HCT116 (cell line): ENCODE measurements at regions not wholly inside any gene's neighbourhood (a gene's known extent, or its start where the extent isn't known, plus 50 kb on each side); places are given as distances from the start of the nearest gene placed in this dataset.

Source experiments
- ATAC-seq: fragments of 200-7000 bp; cut with Tn5 transposase; 2 replicates; pipeline ENCODE4 v1.9.1; 2020; ENCODE audit warnings: mild to moderate bottlenecking, moderate library complexity
- BruUV-seq: library from RNA; stranded (reverse); fragments of 400-500 nt; replicated peaks from 2 replicates; lab custom pipeline; 2021; lab: Mats Ljungman, UMichigan
- CTCF ChIA-PET: fragments of 300-600 bp; sonication (Branson Sonifier 250); formaldehyde crosslinking; loops from one replicate; lab custom pipeline; 2021; ENCODE audit warnings: antibody characterized with exemption; lab: Charles Lee
- POLR2A ChIA-PET: fragments of 300-600, 350-600 bp; sonication (Branson Sonifier 250); formaldehyde crosslinking; loops from one replicate; lab custom pipeline; 2021; ENCODE audit warnings: antibody characterized with exemption; lab: Charles Lee
- RAD21 ChIA-PET, 2 experiments: fragments of 300-600 bp; sonication (Branson Sonifier 250); formaldehyde crosslinking; loops; one replicate each; lab custom pipeline; 2023; ENCODE audit warnings: low total read pairs in 2 of 2; ENCODE audit not compliant: uncharacterized antibody in 2 of 2, unreplicated experiment in 2 of 2, low non-redundant PET in 1 of 2; lab: Charles Lee
- DNase-seq: peaks from one replicate; pipeline ENCODE4 v3.0.0-alpha.2; 2010; ENCODE audit warnings: low read depth, low spot score
- H2AFZ ChIP-seq: fragments of 200-600 bp; shearing (Covaris generic), sonication (generic); 2 replicates; pipeline ENCODE4 v1.6.1; 2017; ENCODE audit warnings: low read depth, mixed run types, mixed read lengths, antibody characterized with exemption, low read length; ENCODE audit not compliant: poor library complexity, severe bottlenecking
- H3K27ac ChIP-seq: 2 replicates; pipeline ENCODE4 v1.5.1; 2012; ENCODE audit warnings: low read depth, low read length
- H3K27me3 ChIP-seq: fragments of 200-600 bp; sonication (generic); 2 replicates; pipeline ENCODE4 v1.6.1; 2016; ENCODE audit warnings: mixed run types, low read length, mixed read lengths; ENCODE audit not compliant: insufficient read depth
- H3K36me3 ChIP-seq, 2 experiments: fragments of 200-500 bp in 1 of 2; fragments of 200-600 bp in 1 of 2; sonication (Bioruptor generic) in 1 of 2; sonication (generic) in 1 of 2; 2 replicates each; pipeline versions ENCODE4 v1.5.1 to v1.6.1; 2014 to 2016; ENCODE audit warnings: low read length in 2 of 2, inconsistent platforms in 1 of 2, mixed read lengths in 1 of 2, mixed run types in 1 of 2; ENCODE audit not compliant: insufficient read depth in 2 of 2, control insufficient read depth in 1 of 2
- H3K4me1 ChIP-seq, 2 experiments: fragments of 200-600 bp in 1 of 2; sonication (generic) in 1 of 2; 2 replicates each; pipeline versions ENCODE4 v1.5.1 to v1.6.1; 2012 to 2017; ENCODE audit warnings: low read length in 2 of 2, inconsistent platforms in 1 of 2, mild to moderate bottlenecking in 1 of 2, mixed read lengths in 1 of 2, mixed run types in 1 of 2, moderate library complexity in 1 of 2; ENCODE audit not compliant: insufficient read depth in 2 of 2, control insufficient read depth in 1 of 2
- H3K4me2 ChIP-seq: fragments of 200-600 bp; sonication (generic); 2 replicates; pipeline ENCODE4 v1.6.1; 2017; ENCODE audit warnings: mixed run types, low read length, mixed read lengths
- H3K4me3 ChIP-seq, 2 experiments: fragments of 200-600 bp in 1 of 2; sonication (generic) in 1 of 2; replicated peaks in 1 of 2; 2 replicates each; pipeline ENCODE4 v1.5.1; 2011 to 2016; ENCODE audit warnings: low read length in 2 of 2, control low read depth in 1 of 2, low read depth in 1 of 2, mild to moderate bottlenecking in 1 of 2, mixed read lengths in 1 of 2, mixed run types in 1 of 2
- H3K79me2 ChIP-seq: fragments of 200-600 bp; sonication (generic); 2 replicates; pipeline ENCODE4 v1.6.1; 2017; ENCODE audit warnings: mild to moderate bottlenecking, mixed run types, low read length, moderate library complexity, mixed read lengths; ENCODE audit not compliant: insufficient read depth
- H3K9ac ChIP-seq: fragments of 200-600 bp; sonication (generic); 2 replicates; pipeline ENCODE4 v1.6.1; 2016; ENCODE audit warnings: low read length, mixed read lengths
- H3K9me2 ChIP-seq: fragments of 200-600 bp; sonication (generic), shearing (Covaris generic); 2 replicates; pipeline ENCODE4 v1.6.1; 2017; ENCODE audit warnings: mixed run types, mild to moderate bottlenecking, moderate library complexity; ENCODE audit not compliant: insufficient read depth
- H3K9me3 ChIP-seq, 2 experiments: fragments of 200-500 bp in 1 of 2; fragments of 200-600 bp in 1 of 2; sonication (Bioruptor generic) in 1 of 2; sonication (generic) in 1 of 2; 2 replicates each; pipeline ENCODE4 v1.6.1; 2014 to 2017; ENCODE audit warnings: low read length in 2 of 2, mixed read lengths in 2 of 2, inconsistent platforms in 1 of 2, low read depth in 1 of 2, mild to moderate bottlenecking in 1 of 2, mixed run types in 1 of 2, moderate library complexity in 1 of 2; ENCODE audit not compliant: control insufficient read depth in 1 of 2, insufficient read depth in 1 of 2
- H4K20me1 ChIP-seq: fragments of 200-600 bp; sonication (generic), shearing (Covaris generic); 2 replicates; pipeline ENCODE4 v1.6.1; 2017; ENCODE audit warnings: mixed run types, mild to moderate bottlenecking, moderate library complexity; ENCODE audit not compliant: insufficient read depth
- CTCF ChIP-seq, 3 experiments: fragments of 200-600 bp in 1 of 3; sonication (generic) in 1 of 3; IDR thresholded peaks in 2 of 3; conservative IDR thresholded peaks in 1 of 3; 2 replicates each; pipeline ENCODE4 v1.5.1; 2012 to 2017; ENCODE audit warnings: low read depth in 2 of 3, low read length in 2 of 3, antibody characterized with exemption in 1 of 3, borderline replicate concordance in 1 of 3, control low read depth in 1 of 3, mild to moderate bottlenecking in 1 of 3, mixed read lengths in 1 of 3, mixed run types in 1 of 3, moderate library complexity in 1 of 3; ENCODE audit not compliant: insufficient read depth in 1 of 3
- MAX ChIP-seq: IDR thresholded peaks from 2 replicates; pipeline ENCODE4 v1.6.1; 2012
- POLR2A ChIP-seq: IDR thresholded peaks from 2 replicates; pipeline ENCODE4 v1.7.0; 2011; ENCODE audit warnings: borderline replicate concordance; ENCODE audit not compliant: insufficient read depth, insufficient read length; ENCODE audit errors: extremely low read depth
- POLR2AphosphoS5 ChIP-seq: IDR thresholded peaks from 2 replicates; pipeline ENCODE4 v1.6.1; 2011; ENCODE audit warnings: mild to moderate bottlenecking, low read depth, low read length, moderate library complexity
- REST ChIP-seq: IDR thresholded peaks from 2 replicates; pipeline ENCODE4 v1.6.1; 2012; ENCODE audit warnings: low read depth
- SRF ChIP-seq: IDR thresholded peaks from 2 replicates; pipeline ENCODE4 v1.6.1; 2012; ENCODE audit warnings: low read depth
- ZFX ChIP-seq: fragments of 450-650 bp; IDR thresholded peaks from 2 replicates; pipeline ENCODE4 v1.6.1; 2017
- intact Hi-C: fragments of 100-400 bp; cut with micrococcal nuclease; formaldehyde crosslinking; loops from 2 replicates; pipeline ENCODE4 v1.10.0; 2022

GRCh38 chr3:105174017-105174615, 192.6 kb upstream of the ALCAM start:
- DNase-seq (no peak), ATAC-seq (no peak)
- Histone ChIP-seq H2AFZ (no peak overlapping the region), H3K9me2 (no peaks in the 10 kb centered on the region), H3K36me3 (no peaks in the 10 kb centered on the region), H3K27me3 (no peaks in the 10 kb centered on the region), H3K4me1 (no peaks in the 10 kb centered on the region), H3K27ac (no peak overlapping the region), H4K20me1 (no peaks in the 10 kb centered on the region), H3K9ac (no peak overlapping the region), H3K79me2 (no peaks in the 10 kb centered on the region), H3K9me3 (no peaks in the 10 kb centered on the region), H3K4me3 (no peak overlapping the region), H3K4me2 (no peak overlapping the region)
- no TSS peak for BruUV-seq
- intact Hi-C loops: no loop called here
- TF ChIP-seq POLR2A (no peak), CTCF (IDR thresholded peaks at IDR 0.05 in 2 of 3, conservative IDR thresholded peaks at IDR 0.05 in 1 of 3; ENCODE audit: borderline replicate concordance in 1 of 3, insufficient read depth in 1 of 3, low read depth in 2 of 3, low read length in 2 of 3) (no peak), ZFX (no peak), SRF (no peak), REST (no peak), POLR2AphosphoS5 (no peak), MAX (no peak)
- POLR2A ChIA-PET: no interaction called here
- RAD21 ChIA-PET: no interaction called here
- CTCF ChIA-PET: no interaction called here
